Stimulated activated CD4-positive, alpha-beta T cell treated with anti-CD3 and anti-CD28 coated beads, Interleukin-1b, Interleukin-23, amount 100 ng/mL, for 24 hours (primary cell): ENCODE measurements at regions not wholly inside any gene's neighbourhood (a gene's known extent, or its start where the extent isn't known, plus 50 kb on each side); places are given as distances from the start of the nearest gene placed in this dataset.

Experiments
- DNase-seq, 4 experiments: peaks; one replicate each; pipeline ENCODE4 v3.0.0-alpha.2; 2020; ENCODE audit warnings: low read depth in 4 of 4, low spot score in 1 of 4

DNA sequence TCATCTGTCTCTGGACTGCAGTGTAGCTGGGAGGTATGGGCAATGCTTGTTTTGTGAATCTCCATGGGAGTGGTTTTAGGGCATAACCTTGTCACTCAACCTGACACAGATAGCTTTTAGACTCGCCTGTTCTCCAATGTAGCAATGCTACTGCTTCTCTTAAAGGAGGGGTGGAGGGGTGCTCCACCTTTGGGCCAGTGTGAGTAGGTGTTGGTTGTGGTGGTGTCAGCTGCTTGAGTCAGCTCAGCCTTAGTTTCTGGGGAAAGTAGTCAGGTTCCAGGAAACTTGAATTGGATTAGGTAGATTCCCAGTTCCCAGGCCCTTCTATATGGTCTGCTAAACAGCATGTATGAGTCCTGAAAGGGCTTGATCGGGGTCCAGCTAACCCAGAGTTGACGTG lies 91.1 kb upstream of the PLPPR1 start:
- DNase-seq = no peak

GRCh38 chr9:100938507-100938906 lies 90.0 kb upstream of the PLPPR1 start:
- no peak for DNase-seq

- DNase-seq = no peak
Measured at GRCh38 chr9:100939636-100940035, 88.9 kb upstream of the PLPPR1 start.

DNA sequence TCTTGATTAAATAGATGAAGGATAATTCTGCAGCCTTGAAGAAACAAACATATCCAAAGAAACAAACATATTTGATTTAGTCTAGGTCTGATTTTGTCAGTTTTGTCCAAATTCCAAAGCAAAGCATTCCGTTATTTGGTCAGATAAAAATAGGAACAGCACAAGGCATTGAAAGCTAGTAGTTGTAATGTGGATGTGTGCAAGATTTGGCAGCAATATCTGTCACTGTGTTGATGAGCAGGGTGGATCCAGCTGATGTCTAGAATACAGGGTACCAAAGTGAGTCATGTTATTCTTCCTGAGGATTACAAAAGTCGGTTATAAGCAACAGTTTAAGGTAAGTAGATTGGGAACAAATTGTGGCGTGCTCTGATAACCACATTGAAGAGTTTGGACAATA lies 69.3 kb upstream of the PLPPR1 start:
- no peak for DNase-seq
